Rectal smooth muscle tissue (tissue), 1 donor: ENCODE measurements at regions not wholly inside any gene's neighbourhood (a gene's known extent, or its start where the extent isn't known, plus 50 kb on each side); places are given as distances from the start of the nearest gene placed in this dataset.

Experiments
- H3K27ac ChIP-seq: one replicate; pipeline ENCODE4 v1.7.0; 2013; ENCODE audit warnings: low read depth, low read length, inconsistent platforms
- H3K27me3 ChIP-seq: one replicate; pipeline ENCODE4 v1.7.0; 2013; ENCODE audit warnings: low read length; ENCODE audit not compliant: control insufficient read depth, insufficient read depth
- H3K36me3 ChIP-seq: one replicate; pipeline ENCODE4 v1.7.0; 2013; ENCODE audit warnings: low read length; ENCODE audit not compliant: control insufficient read depth, insufficient read depth
- H3K4me1 ChIP-seq: one replicate; pipeline ENCODE4 v1.7.0; 2013; ENCODE audit warnings: low read length; ENCODE audit not compliant: control insufficient read depth, insufficient read depth
- H3K4me3 ChIP-seq: one replicate; pipeline ENCODE4 v1.7.0; 2013; ENCODE audit warnings: low read length
- H3K9ac ChIP-seq: one replicate; pipeline ENCODE4 v1.7.0; 2013; ENCODE audit warnings: low read length

- Histone ChIP-seq H3K36me3 (no peaks in the 10 kb centered on the region), H3K4me1 (no peaks in the 10 kb centered on the region), H3K27me3 (no peaks in the 10 kb centered on the region), H3K4me3 (no peak overlapping the region), H3K27ac (no peak overlapping the region), H3K9ac (no peak overlapping the region)
Observed at GRCh38 chr13:99614465-99614885, 113.2 kb downstream of the TM9SF2 start.
